Panc1 (cell line): ENCODE measurements at regions not wholly inside any gene's neighbourhood (a gene's known extent, or its start where the extent isn't known, plus 50 kb on each side); places are given as distances from the start of the nearest gene placed in this dataset.

Source experiments
- ATAC-seq: fragments of 200-7000 bp; cut with Tn5 transposase; 2 replicates; pipeline ENCODE4 v1.9.1; 2020; ENCODE audit warnings: mild to moderate bottlenecking, moderate library complexity
- BruUV-seq: library from RNA; stranded (reverse); fragments of 400-500 nt; replicated peaks from 2 replicates; lab custom pipeline; 2021; lab: Mats Ljungman, UMichigan
- CTCF ChIA-PET: fragments of 300-600 bp; sonication (Branson Sonifier 250); formaldehyde crosslinking; loops from one replicate; lab custom pipeline; 2022; ENCODE audit warnings: antibody characterized with exemption; lab: Charles Lee
- POLR2A ChIA-PET: fragments of 300-600 bp; sonication (Branson Sonifier 250); formaldehyde crosslinking; loops from one replicate; lab custom pipeline; 2022; ENCODE audit warnings: antibody characterized with exemption; lab: Charles Lee
- DNase-seq: peaks from one replicate; pipeline ENCODE4 v3.0.0-alpha.2; 2010; ENCODE audit warnings: low read depth, low spot score
- H3K27ac ChIP-seq: 2 replicates; pipeline ENCODE4 v1.5.1; 2011; ENCODE audit warnings: mild to moderate bottlenecking, low read length, inconsistent platforms
- H3K27me3 ChIP-seq: fragments of 200-500 bp; sonication (Bioruptor generic); 2 replicates; pipeline ENCODE4 v1.6.0; 2014; ENCODE audit warnings: low read length, inconsistent platforms; ENCODE audit not compliant: control insufficient read depth, insufficient read depth
- H3K36me3 ChIP-seq: fragments of 200-500 bp; sonication (Bioruptor generic); 2 replicates; pipeline ENCODE4 v1.5.1; 2014; ENCODE audit warnings: inconsistent platforms, mild to moderate bottlenecking, low read length, moderate library complexity; ENCODE audit not compliant: control insufficient read depth, insufficient read depth
- H3K4me1 ChIP-seq: 2 replicates; pipeline ENCODE4 v1.5.1; 2011; ENCODE audit warnings: inconsistent platforms, mild to moderate bottlenecking, low read length, moderate library complexity; ENCODE audit not compliant: control insufficient read depth, insufficient read depth
- H3K4me3 ChIP-seq, 2 experiments: 2 replicates each; pipeline ENCODE4 v1.5.1; 2011 to 2012; ENCODE audit warnings: low read depth in 2 of 2, low read length in 2 of 2, mild to moderate bottlenecking in 2 of 2, inconsistent platforms in 1 of 2, moderate library complexity in 1 of 2
- H3K9me3 ChIP-seq: fragments of 200-500 bp; sonication (Bioruptor generic); 2 replicates; pipeline ENCODE4 v1.5.1; 2014; ENCODE audit warnings: low read depth, mild to moderate bottlenecking, inconsistent platforms, low read length, moderate library complexity; ENCODE audit not compliant: control insufficient read depth, insufficient read depth
- POLR2AphosphoS5 ChIP-seq: IDR thresholded peaks from 2 replicates; pipeline ENCODE4 v1.6.1; 2012; ENCODE audit warnings: mild to moderate bottlenecking, low read depth, low read length, moderate library complexity
- REST ChIP-seq, 2 experiments: IDR thresholded peaks; 2 replicates each; pipeline ENCODE4 v1.6.1; 2011 to 2012; ENCODE audit warnings: low read depth in 2 of 2, control low read depth in 1 of 2, low read length in 1 of 2, mild to moderate bottlenecking in 1 of 2, moderate library complexity in 1 of 2; ENCODE audit not compliant: insufficient read depth in 1 of 2
- SIN3A ChIP-seq: IDR thresholded peaks from 2 replicates; pipeline ENCODE4 v1.6.1; 2012; ENCODE audit warnings: low read depth, mild to moderate bottlenecking, low read length, moderate library complexity, borderline replicate concordance; ENCODE audit not compliant: insufficient read depth
- TCF7L2 ChIP-seq: IDR thresholded peaks from 2 replicates; pipeline ENCODE4 v1.6.1; 2011; ENCODE audit warnings: mild to moderate bottlenecking, low read depth, low read length, inconsistent platforms
- in situ Hi-C: cut with HindIII; loops from 2 replicates; pipeline ENCODE4 v1.10.0; 2016; ENCODE audit warnings: low sequenced_read_pairs, low pct_unique_long_range_greater_than_20kb
- intact Hi-C: fragments of 100-400 bp; cut with micrococcal nuclease; formaldehyde crosslinking; loops from one replicate; pipeline ENCODE4 v1.10.0; 2022; ENCODE audit not compliant: unreplicated experiment
- TF ChIP-seq, protein P1 (sequence below): fragments of 450-650 bp; IDR thresholded peaks from 2 replicates; pipeline ENCODE4 v1.5.1; 2017; ENCODE audit warnings: mild to moderate bottlenecking

GRCh38 chr2:195582188-195582587 lies 74.8 kb upstream of the SLC39A10 start:
- no peak overlapping the region for H3K4me3 ChIP-seq
- BruUV-seq = no TSS peak
- TF ChIP-seq TCF7L2 (no peak), POLR2AphosphoS5 (no peak), SIN3A (no peak), REST (IDR thresholded peaks at IDR 0.05; ENCODE audit: insufficient read depth in 1 of 2, low read depth in 2 of 2, low read length in 1 of 2) (no peak)
- TF ChIP-seq, protein P1, sequence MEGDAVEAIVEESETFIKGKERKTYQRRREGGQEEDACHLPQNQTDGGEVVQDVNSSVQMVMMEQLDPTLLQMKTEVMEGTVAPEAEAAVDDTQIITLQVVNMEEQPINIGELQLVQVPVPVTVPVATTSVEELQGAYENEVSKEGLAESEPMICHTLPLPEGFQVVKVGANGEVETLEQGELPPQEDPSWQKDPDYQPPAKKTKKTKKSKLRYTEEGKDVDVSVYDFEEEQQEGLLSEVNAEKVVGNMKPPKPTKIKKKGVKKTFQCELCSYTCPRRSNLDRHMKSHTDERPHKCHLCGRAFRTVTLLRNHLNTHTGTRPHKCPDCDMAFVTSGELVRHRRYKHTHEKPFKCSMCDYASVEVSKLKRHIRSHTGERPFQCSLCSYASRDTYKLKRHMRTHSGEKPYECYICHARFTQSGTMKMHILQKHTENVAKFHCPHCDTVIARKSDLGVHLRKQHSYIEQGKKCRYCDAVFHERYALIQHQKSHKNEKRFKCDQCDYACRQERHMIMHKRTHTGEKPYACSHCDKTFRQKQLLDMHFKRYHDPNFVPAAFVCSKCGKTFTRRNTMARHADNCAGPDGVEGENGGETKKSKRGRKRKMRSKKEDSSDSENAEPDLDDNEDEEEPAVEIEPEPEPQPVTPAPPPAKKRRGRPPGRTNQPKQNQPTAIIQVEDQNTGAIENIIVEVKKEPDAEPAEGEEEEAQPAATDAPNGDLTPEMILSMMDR = no peak
- H3K36me3 ChIP-seq = no peaks in the 10 kb centered on the region
- no peaks in the 10 kb centered on the region for H3K9me3 ChIP-seq
- intact Hi-C loops = no loop called here
- no peaks in the 10 kb centered on the region for H3K27me3 ChIP-seq
- DNase-seq (no peak), ATAC-seq (no peak)
- no peak overlapping the region for H3K27ac ChIP-seq
- ChIA-PET CTCF (no interaction called here), POLR2A (no interaction called here)
- H3K4me1 ChIP-seq = no peaks in the 10 kb centered on the region
- in situ Hi-C loops = no loop called here

- in situ Hi-C loops = no loop called here
- CTCF ChIA-PET = no interaction called here
- ATAC-seq = no peak
- Histone ChIP-seq H3K27me3 (no peaks in the 10 kb centered on the region), H3K27ac (no peak overlapping the region), H3K4me1 (0 out of 2 replicates have a peak, but pooled peaks cover 4% of the 10 kb centered on the region), H3K4me3 (no peak overlapping the region), H3K9me3 (no peaks in the 10 kb centered on the region), H3K36me3 (no peaks in the 10 kb centered on the region)
- intact Hi-C loops = loop anchor here (5.0 kb wide), 1 partner anchor 82 kb away; no protein-coding TSS in a partner anchor
- DNase-seq = no peak
- TF ChIP-seq POLR2AphosphoS5 (no peak), SIN3A (no peak), REST (IDR thresholded peaks at IDR 0.05; ENCODE audit: insufficient read depth in 1 of 2, low read depth in 2 of 2, low read length in 1 of 2) (no peak)
- no TSS peak for BruUV-seq
- POLR2A ChIA-PET = no interaction called here
Observed at GRCh38 chr2:195579776-195580555, 77.1 kb upstream of the SLC39A10 start.
